ENCODE measurements at regions not wholly inside any gene's neighbourhood (a gene's known extent, or its start where the extent isn't known, plus 50 kb on each side); places are given as distances from the start of the nearest gene placed in this dataset.

DNA sequence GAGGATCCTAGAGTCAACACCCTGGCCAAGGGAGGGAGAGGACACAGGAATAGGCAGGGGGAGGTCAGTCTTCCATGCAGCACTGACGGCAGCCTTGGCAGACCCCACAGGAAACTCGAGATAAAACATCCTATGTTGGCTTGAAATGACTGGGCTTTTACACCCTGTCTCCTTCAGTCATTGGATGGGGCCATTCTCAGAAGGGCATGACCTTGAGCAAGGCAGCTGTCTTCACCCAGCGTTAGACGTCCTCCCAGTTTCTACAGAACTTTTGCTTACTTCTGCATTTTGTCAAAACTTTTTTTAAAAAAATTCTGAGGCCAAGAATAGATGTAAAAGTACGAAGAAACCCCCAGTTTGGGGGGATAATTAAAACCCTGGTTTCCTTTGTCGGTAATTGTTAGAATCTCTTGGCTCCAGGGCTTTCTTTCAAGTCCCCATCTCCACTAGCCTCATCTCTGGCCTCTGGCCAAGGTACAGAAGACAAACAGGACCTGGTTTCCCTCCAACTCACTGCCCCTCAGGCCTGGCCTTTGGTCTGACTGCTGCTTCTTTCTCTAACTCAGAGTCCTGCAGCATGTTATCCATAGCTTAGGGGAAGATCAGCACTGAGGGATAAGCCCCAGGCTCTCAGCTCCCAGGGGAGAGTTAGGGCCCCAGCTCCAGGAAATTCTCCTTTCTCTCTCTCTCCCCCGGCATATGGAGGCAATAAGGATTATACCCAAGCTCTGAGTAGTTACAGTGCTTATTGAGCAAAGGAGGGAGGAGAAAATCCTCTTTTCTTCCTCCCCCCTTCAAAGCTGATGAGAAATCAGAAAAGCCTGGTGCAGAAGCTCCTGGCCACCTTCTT lies 51.6 kb upstream of the KCND3 start:
- ATAC-seq = no peak
- intact Hi-C loops (cut with DNase I) = no loop called here

DNA sequence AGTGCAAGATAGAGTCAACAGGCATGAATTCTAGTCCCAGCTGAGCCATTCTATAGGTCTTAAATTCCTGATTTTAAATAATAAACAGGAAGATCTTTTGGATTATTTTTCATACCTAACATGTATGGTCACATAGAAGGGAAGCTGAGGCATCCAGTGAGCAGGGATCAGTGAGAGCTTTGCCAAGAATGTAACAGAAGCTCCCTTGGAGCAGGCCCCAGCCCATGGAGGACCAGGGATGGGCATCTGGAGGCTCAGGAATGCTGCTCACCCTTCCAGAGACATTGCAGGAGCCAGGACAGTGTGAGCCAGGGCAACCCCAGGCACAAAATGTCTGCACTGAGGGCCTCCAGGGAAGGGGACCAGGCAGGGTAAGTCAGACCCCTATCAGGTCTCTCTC lies 54.4 kb upstream of the KCND3 start:
- DNase-seq = no peak
- ATAC-seq = no peak
- intact Hi-C loops (cut with DNase I) = no loop called here

More for the DNA sequence above, 51.6 kb upstream of the KCND3 start:
- DNase-seq = peak; percentile 32

DNA sequence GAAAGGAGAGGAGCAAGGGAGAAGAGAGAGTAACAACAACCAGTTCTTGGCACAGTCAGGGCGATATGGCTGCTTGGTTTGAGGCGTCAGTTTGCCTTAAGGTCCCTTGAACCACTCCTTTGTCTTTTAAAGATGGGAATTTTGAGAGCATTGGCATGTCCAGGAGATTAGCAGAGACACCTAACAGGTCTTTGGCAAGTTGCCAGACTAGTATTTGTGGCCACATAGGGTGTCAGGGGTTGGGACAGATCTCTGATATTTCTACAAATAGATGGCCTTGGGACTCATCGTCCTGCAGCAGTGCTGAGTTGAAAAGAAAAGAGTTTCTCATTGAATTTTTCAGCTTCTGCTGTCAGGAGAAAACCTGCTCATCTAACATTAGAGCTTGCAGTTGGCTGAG lies 55.3 kb upstream of the KCND3 start:
- ATAC-seq = no peak
- intact Hi-C loops (cut with DNase I) = no loop called here
- DNase-seq = no peak

DNA sequence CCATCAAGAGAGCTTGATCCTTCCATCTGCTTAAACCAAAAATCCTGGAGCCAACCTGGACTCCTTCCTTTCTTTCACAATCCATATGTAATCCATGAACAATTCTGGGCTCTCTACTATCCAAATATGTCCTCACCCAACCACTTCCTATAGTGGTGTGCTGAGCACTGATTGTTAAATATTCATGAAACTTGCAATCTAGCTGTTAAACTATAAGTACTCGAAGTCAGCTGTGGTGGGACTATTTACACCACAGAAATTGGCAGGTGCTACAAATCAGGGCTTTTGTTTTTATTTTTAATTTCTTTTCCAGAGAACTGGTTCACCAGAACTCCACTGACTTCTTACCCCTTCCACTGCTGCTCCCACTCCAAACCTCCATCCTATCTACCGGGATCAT lies 57.2 kb upstream of the KCND3 start:
- no peak for DNase-seq
- intact Hi-C loops (cut with DNase I) = no loop called here
- no peak for ATAC-seq

DNA sequence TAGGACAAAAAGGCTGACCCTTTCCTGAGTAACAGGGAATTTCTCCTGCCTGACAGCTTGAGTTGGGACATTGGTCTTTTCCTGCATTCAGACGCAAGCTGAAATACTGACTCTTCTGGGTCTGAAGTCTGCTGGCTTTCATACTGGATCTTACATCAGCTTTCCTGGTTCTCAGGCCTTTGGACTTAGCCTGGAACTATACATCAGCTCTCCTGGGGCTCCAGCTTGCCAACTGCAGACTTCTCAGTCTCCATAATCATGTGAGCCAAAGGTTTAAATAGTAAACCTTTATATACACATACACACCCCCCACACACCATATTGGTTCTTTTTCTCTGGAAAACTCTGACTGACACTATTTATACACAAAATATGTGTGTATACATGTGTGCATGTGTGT lies 59.0 kb upstream of the KCND3 start:
- DNase-seq = no peak
- intact Hi-C loops (cut with DNase I) = no loop called here
- no peak for ATAC-seq

DNA sequence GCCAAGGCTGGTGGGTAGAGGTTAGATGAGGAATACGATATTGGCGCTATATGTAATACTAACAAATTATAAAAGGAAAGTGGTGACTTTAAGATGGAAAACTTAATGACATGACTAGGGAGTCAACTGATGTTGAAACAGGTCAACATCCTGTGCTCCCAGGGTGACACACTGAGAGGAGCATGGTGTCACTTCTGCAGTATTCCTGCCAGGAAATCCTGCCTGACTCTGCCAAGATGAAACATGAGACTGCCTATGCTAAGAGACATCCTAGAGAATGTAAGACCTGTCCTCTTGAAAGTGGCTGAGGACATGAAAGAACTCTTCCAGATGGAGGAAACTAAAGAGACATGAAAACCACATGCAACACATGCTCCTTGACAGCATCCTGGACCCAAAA lies 65.0 kb upstream of the KCND3 start:
- ATAC-seq (peak; percentile 83 to 89), DNase-seq (no peak)
- intact Hi-C loops (cut with DNase I) = no loop called here

DNA sequence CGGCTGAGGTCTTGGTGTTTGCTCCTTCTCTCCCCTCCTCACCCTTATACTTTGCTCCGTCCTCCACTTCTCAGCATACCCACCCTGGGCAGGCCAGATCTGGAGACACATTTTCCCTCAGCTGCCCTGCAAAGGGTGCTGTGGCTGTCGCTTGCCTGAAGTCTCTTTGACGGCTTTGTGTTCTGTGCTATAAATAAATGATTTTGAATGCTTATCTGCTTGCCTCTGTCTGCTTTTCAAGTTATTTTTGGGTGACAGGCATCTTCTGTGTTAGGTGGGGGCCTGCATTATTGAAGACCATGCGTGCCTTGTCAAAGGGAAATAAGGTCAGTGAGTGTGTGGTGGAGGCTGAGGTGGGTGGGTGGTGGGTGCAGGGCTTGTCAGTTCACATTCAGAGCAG lies 66.9 kb upstream of the KCND3 start:
- intact Hi-C loops (cut with DNase I) = no loop called here

DNA sequence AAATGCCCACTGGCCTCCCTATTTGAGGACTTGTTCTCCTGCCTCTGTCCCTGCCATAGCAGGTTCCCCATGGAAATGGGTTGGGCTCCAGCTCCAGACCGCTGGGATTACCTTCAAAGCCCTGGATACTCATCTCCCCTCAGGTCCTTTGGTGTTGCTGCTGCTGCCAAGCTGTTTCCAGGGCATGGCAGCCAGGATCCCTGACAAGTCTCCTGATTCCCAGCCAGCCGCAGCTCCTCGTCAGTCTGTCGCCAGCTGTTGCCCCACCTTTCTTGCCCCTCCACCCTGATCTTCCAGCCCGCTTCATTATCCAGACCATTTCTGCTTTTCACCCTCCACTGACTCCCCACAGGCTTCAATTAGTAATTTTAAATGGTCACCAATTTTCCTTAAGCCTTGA lies 68.3 kb upstream of the KCND3 start:
- ATAC-seq = peak in 1 of 2 donors; percentile 17
- intact Hi-C loops (cut with DNase I) = no loop called here
- DNase-seq = no peak

More for the DNA sequence above, 66.9 kb upstream of the KCND3 start:
- no peak for DNase-seq
- ATAC-seq = peak; percentile 44 to 61

DNA sequence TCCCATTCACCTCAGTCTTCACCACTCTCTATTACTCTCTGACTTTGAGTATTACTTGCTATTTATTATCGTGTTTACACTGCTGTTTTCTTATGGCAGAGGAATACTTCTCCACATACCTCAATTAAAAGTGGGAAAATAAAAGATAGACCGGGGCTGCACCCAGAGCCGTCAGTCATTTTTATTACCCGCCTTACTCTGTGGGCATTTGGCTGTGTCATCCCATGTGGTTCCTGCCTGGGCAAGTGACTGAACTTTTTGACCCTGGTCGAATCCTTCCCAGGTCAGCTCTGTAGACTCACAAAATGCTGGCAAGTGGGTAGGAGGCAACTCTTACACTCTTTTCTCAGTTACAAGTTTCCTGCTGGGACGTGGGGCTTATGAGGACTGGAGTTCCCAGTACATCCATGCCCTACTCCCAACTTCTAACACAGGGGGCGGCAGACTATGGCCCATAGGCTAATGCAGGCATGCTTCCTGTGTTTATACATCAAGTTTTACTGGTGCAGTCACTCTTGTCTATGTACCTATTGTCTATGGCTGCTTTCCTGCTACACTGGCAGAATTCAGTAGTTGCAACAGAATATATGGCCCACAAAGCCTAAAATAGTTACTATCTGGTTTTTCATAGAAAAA lies 69.5 kb upstream of the KCND3 start:
- intact Hi-C loops (cut with DNase I) = no loop called here
- ATAC-seq (no peak), DNase-seq (no peak)

DNA sequence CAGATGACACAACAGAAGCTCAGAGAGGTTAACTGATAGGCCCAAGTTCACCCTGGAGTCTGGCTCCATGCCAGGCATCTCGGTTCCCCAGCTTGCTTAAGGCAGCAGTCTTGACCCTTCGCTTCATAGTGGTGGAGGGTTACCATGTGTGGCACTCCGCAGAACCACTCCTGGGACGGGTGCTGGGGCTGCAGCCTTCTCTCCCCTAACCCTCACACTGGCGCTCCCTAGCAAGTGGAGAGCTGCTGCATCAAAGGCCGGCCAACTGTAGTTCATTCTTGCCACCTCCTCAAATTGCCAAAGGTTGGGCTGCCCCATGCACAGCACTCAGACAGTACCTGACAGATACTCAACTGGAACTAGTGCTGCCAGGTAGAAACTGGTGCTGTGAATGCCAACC lies 70.2 kb upstream of the KCND3 start:
- ATAC-seq (no peak), DNase-seq (no peak)
- intact Hi-C loops (cut with DNase I) = no loop called here

DNA sequence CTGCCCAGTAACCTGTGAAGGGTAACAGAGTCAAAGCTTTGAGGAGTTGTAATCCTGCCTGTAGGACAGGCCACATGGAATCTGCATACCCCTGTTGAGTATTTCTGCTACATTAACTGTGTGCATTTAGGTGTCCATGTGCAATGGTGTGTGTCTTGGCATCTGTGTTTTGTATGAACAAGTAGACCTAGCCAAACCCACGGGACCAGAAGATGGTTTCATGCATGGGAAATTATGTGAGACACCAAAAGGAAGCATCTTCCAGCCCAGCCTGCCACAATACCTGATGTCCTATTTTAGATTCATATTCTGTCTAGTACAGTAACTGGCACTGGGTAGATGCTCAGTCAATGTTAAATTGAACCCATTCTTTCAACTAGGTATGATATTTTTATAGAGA lies 70.8 kb upstream of the KCND3 start:
- intact Hi-C loops (cut with DNase I) = no loop called here
- no peak for DNase-seq

DNA sequence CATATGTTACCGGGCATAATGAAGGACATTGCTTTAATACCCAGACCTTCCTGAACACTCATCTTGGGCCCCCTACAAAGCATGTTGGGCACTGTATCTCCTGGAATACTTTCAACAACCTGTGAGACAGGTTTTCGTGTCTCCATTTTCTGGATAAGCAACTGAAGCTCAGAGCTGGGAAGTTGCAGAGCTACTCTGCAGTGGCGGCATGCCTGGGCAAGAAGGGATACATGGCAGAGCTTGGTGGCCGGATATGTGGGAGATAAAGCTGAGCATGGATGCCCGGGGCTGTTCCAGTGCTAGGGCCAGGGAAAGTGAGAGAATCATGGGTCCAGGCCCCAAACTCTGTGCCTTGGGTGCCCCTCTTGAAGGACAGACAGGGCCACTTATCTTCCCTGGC lies 71.6 kb upstream of the KCND3 start:
- intact Hi-C loops (cut with DNase I) = no loop called here
- no peak for ATAC-seq
- DNase-seq = no peak

More for the DNA sequence above, 70.8 kb upstream of the KCND3 start:
- no peak for ATAC-seq

DNA sequence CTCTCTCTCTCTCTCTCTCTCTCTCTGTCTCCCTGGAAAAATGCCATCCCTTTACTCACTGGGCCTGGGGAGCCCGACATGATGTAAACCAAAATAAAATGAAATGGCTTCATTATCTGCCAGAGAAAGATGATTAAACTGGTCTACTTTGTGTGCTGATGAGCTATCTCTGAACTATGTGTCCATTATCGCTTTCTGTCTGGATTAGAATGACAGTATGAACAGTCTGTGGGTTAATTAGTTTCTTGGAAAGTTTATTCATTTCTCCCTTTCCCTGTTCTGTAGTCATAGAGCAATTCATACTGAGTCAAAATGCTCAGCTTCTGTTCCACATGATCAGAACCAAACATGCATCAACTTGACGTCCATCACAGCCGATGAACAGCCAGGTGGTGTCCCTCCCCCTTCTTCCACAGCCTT lies 72.4 kb upstream of the KCND3 start:
- DNase-seq (no peak), ATAC-seq (no peak)
- intact Hi-C loops (cut with DNase I) = no loop called here

DNA sequence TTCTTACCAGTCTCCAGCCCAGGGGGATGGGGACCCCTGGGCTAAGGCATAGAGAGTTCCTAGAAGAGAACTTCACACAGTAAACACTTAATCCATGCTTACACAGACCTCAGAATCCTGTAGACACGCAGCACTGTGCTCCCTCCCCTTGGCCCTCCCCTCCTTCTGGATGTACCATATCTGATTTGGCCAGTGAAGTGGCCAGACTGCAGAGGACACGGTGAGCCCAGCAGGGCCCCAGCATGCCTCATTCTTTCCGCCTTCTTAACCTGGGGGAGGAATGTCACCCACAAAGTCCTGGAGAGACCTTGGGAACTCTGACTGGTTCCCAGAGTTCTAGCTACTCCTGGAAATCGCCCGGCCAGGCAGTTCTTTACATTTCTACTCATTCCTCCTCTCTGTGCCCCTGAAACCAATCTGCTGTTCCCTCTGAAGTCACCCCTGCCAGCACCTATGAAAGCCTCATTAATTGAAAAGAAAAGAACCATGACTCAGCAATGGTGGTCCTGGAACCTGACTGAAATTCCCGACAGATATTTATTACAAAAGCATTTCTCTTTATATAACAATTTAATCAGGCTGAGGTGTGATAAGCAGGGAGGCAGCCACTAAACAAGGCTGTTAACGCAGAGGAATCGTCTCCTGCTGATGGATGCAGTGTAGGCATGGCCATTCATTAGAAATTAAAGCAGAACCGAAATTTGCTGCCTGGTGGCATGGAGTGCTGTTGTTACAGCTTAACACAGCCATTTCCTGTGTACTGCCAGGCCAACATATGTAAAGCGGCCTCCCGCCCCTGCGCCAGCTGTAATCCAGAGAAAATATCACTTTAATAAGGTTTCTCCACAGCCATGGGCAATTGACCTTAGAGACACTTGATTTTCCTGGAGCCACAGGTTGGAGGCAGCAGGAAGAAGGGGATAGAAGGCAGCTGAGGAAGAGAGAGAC lies 74.6 kb upstream of the KCND3 start:
- intact Hi-C loops (cut with DNase I) = no loop called here

DNA sequence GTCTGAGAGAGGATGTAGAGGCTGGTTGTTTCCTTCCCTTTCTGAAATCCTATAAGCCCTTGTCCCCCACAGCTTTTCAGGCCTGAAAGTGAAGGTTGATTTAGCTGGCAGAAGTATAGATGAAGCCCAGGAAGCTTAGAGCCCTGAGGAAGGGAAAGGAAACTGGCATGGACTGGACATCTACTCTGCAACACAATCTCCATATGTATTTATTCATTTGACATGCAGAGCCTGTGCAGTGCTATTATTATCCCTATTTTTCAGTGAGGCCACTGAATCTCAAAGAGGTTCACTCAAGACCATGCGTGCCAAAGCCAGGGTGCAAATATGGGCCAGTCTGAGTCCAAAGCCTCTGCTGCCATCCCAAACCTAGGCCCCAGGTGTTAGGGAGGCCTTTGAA lies 78.5 kb upstream of the KCND3 start:
- DNase-seq = no peak
- no peak for ATAC-seq
- intact Hi-C loops (cut with DNase I) = no loop called here

More for the DNA sequence above, 74.6 kb upstream of the KCND3 start:
- no peak for DNase-seq
- peak; percentile 64 to 67 for ATAC-seq

DNA sequence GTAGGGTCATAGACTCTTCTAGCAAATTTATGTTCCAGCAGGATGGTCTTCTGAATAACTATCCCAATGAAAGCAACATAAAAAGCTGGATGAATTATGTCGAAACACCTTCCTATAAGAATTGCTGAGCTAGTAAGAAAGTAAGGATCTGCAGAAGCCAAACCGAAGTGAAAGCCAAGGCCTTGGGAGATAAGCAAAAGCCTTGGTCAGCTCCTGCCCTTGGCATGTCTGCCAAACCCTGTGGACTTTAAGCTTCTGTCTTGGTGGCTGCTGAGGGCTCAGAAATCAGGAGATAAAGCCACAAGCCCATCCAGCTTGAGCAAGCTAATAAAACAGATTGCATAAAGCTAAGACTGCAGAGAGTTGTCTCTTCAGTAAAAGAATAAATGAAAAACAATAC lies 81.2 kb upstream of the KCND3 start:
- no peak for DNase-seq
- intact Hi-C loops (cut with DNase I) = no loop called here
- no peak for ATAC-seq

DNA sequence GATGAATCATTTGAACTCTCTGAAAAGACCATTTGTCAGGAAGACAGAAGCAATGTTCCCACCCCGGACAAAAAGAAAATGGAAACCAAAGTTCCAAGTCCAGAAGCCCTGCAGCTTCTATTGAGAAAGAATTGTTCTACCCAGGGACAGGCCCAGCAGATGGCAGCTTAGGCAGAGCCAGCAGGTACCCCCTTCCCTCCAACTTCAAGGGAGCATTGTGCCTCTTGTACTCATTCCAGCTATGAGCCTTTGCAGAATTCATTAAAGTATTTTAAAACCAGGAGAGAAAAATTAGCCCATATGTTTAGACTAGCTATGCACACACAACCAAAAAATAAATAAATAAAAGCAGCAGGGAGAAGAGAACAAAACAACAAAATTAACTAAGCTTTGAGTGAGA lies 85.2 kb upstream of the KCND3 start:
- ATAC-seq (no peak), DNase-seq (no peak)
- intact Hi-C loops (cut with DNase I) = no loop called here

DNA sequence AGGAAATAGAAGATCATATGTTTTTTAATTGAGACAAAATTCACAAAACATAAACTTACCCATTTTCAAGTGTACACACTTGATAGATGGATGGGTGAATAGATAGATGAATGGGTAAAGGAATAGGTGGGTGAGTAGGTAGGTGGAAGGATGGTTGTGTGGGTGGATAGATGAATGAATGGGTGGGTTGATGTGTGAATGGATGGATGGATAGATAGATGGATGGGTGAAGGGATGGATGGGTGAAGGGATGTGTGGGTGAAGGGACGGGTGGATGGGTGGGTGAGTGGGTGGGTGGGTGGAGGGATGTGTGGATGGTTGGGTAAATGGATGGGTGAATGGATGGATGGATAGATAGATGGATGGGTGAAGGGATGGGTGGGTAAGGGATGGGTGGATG lies 86.1 kb upstream of the KCND3 start:
- ATAC-seq (no peak), DNase-seq (no peak)
- intact Hi-C loops (cut with DNase I) = no loop called here

DNA sequence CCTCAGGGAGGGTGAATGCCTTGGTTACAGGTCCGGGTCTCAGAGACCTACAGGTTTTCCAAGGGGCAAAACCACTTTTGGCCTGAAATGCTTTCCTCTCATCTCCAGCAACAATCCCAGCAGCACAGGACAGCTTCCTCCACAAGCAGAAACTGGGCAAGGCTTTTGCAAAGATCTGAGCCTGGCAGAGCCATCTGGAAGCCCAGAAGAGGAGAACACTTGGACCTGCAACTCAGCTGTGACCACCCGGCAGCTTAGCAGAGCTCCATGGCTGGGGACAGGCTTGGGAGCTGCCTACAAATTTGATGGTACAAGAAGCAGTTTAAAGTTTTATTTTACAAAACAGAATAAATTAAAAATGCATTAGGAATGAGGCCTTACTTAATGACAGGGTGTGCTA lies 90.0 kb upstream of the KCND3 start:
- DNase-seq (no peak), ATAC-seq (no peak)
- intact Hi-C loops (cut with DNase I) = no loop called here

DNA sequence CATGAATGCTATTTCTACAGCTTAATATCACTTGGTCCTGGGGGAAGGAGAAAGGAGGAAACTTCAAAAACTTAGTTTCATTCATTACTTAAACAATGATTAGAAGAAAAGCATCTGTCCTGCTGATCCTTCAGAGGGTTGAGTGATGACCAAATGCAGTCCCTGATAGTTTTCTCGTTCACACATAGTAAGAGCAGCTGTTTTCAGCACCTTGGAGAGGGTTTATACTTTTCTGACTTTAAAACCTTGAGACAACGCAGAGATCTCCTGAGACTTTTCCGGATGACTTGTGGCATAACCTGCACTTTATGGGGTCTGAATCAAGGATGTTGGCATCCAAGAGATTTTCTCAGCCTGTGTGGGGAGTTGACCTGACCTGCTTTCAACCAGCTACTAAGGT lies 94.0 kb upstream of the KCND3 start:
- DNase-seq (no peak), ATAC-seq (no peak)
- intact Hi-C loops (cut with DNase I) = no loop called here

Data from left cardiac atrium (tissue), 4 donors.